ENCODE measurements at regions not wholly inside any gene's neighbourhood (a gene's known extent, or its start where the extent isn't known, plus 50 kb on each side); places are given as distances from the start of the nearest gene placed in this dataset.

- TF ChIP-seq RBBP5 (conservative IDR thresholded peaks at IDR 0.05) (no peak), YY1 (IDR thresholded peaks at IDR 0.05; ENCODE audit: low read depth, low read length) (no peak), IRF4 (IDR thresholded peaks at IDR 0.05; ENCODE audit: low read depth, low read length) (no peak), POLR2AphosphoS5 (IDR thresholded peaks at IDR 0.05; ENCODE audit: low read length) (no peak), KLF5 (IDR thresholded peaks at IDR 0.05; ENCODE audit: partially characterized antibody) (no peak)
These were observed 334.9 kb downstream of the PARP8 start for GRCh38 chr5:51001227-51001923.

All from GM12878 (cell line).